ENCODE measurements at regions not wholly inside any gene's neighbourhood (a gene's known extent, or its start where the extent isn't known, plus 50 kb on each side); places are given as distances from the start of the nearest gene placed in this dataset.
A peak's percentile ranks its signal among the peaks of the same experiment; 100 is the strongest.

- DNase-seq = no peak
These were observed 433.9 kb upstream of the ZMIZ1 start for GRCh38 chr10:78634835-78635234.

GRCh38 chr10:78639629-78640028 lies 429.1 kb upstream of the ZMIZ1 start:
- DNase-seq = no peak

- no peak for DNase-seq
These were observed 427.8 kb upstream of the ZMIZ1 start for GRCh38 chr10:78640796-78641636.

GRCh38 chr10:78641693-78642092 lies 427.1 kb upstream of the ZMIZ1 start:
- no peak for DNase-seq

- no peak for DNase-seq
These were observed 426.4 kb upstream of the ZMIZ1 start for GRCh38 chr10:78642269-78642816.

GRCh38 chr10:78643513-78643912 lies 425.3 kb upstream of the ZMIZ1 start:
- no peak for DNase-seq

- DNase-seq = no peak
These were observed 424.2 kb upstream of the ZMIZ1 start for GRCh38 chr10:78644550-78644949.

GRCh38 chr10:78645169-78645686 lies 423.5 kb upstream of the ZMIZ1 start:
- DNase-seq = no peak

- no peak for DNase-seq
These were observed 422.8 kb upstream of the ZMIZ1 start for GRCh38 chr10:78645975-78646374.

GRCh38 chr10:78648256-78648860 lies 420.4 kb upstream of the ZMIZ1 start:
- no peak for DNase-seq

- no peak for DNase-seq
These were observed 419.3 kb upstream of the ZMIZ1 start for GRCh38 chr10:78649429-78649828.

- DNase-seq = no peak
These were observed 418.6 kb upstream of the ZMIZ1 start for GRCh38 chr10:78650122-78650521.

GRCh38 chr10:78651287-78651686 lies 417.5 kb upstream of the ZMIZ1 start:
- DNase-seq = no peak

- no peak for DNase-seq
These were observed 415.2 kb upstream of the ZMIZ1 start for GRCh38 chr10:78653555-78653954.

- no peak for DNase-seq
These were observed 414.6 kb upstream of the ZMIZ1 start for GRCh38 chr10:78654047-78654590.

GRCh38 chr10:78655979-78656378 lies 412.8 kb upstream of the ZMIZ1 start:
- no peak for DNase-seq

- no peak for DNase-seq
These were observed 412.2 kb upstream of the ZMIZ1 start for GRCh38 chr10:78656417-78657162.

GRCh38 chr10:78657163-78657861 lies 411.5 kb upstream of the ZMIZ1 start:
- peak in 3 of 4 experiments; percentile 32 to 48 (median 34) for DNase-seq

- no peak for DNase-seq
These were observed 411.0 kb upstream of the ZMIZ1 start for GRCh38 chr10:78657862-78658165.

- DNase-seq = no peak
These were observed 409.8 kb upstream of the ZMIZ1 start for GRCh38 chr10:78658645-78659597.

GRCh38 chr10:78659598-78659967 lies 409.2 kb upstream of the ZMIZ1 start:
- DNase-seq = no peak
